Transverse colon (tissue), 4 donors: ENCODE measurements at regions not wholly inside any gene's neighbourhood (a gene's known extent, or its start where the extent isn't known, plus 50 kb on each side); places are given as distances from the start of the nearest gene placed in this dataset.
"Not testable (repeated sequence)": the region's sequence is repeated elsewhere in the genome, so short reads cannot be mapped to it uniquely, and the experiment has no call there.

Source experiments
- CTCF ChIP-seq, 5 experiments: fragments of 200-600 bp in 3 of 5; fragments of 450-650 bp in 2 of 5; sonication (generic) in 3 of 5; IDR thresholded peaks; 1 replicate in 2 of 5; 2 replicates in 3 of 5; pipeline ENCODE4 v1.5.1; 2016 to 2017; ENCODE audit warnings: antibody characterized with exemption in 5 of 5, inconsistent platforms in 3 of 5, mild to moderate bottlenecking in 2 of 5, moderate library complexity in 1 of 5
- EP300 ChIP-seq: sonication (generic); formaldehyde crosslinking; IDR thresholded peaks from one replicate; pipeline ENCODE4 v1.6.1; 2017; ENCODE audit warnings: antibody characterized with exemption, low read depth
- POLR2A ChIP-seq: fragments of 450-650 bp; IDR thresholded peaks from one replicate; pipeline ENCODE4 v1.6.1; 2016; ENCODE audit warnings: antibody characterized with exemption, mild to moderate bottlenecking, moderate library complexity
- POLR2AphosphoS5 ChIP-seq, 3 donors: sonication (generic); formaldehyde crosslinking; IDR thresholded peaks; one replicate each; pipeline ENCODE4 v1.6.1; 2016; ENCODE audit warnings: antibody characterized with exemption in 3 of 3

GRCh38 chr13:61519214-61519613 is 103.6 kb upstream of the PCDH20 start:
- not testable (repeated sequence) for TF ChIP-seq POLR2A; CTCF (IDR thresholded peaks at IDR 0.05); POLR2AphosphoS5 (IDR thresholded peaks at IDR 0.05); EP300
